HG03025 (cell line): ENCODE measurements at regions not wholly inside any gene's neighbourhood (a gene's known extent, or its start where the extent isn't known, plus 50 kb on each side); places are given as distances from the start of the nearest gene placed in this dataset.
"Not testable (repeated sequence)": the region's sequence is repeated elsewhere in the genome, so short reads cannot be mapped to it uniquely, and the experiment has no call there.

ENCODE experiments used
- ATAC-seq: cut with Tn5 transposase; IDR thresholded peaks from one replicate; pipeline ENCODE4 v1.9.1; 2021; ENCODE audit warnings: mild to moderate bottlenecking, moderate library complexity; ENCODE audit not compliant: unreplicated experiment, low FRiP score

- ATAC-seq: no peak
These were observed 1744.4 kb upstream of the ADGRL3 start for GRCh38 chr4:59455751-59456150.

GRCh38 chr4:59457576-59457975 lies 1742.5 kb upstream of the ADGRL3 start:
- ATAC-seq: no peak

GRCh38 chr4:59484944-59485343 lies 1715.2 kb upstream of the ADGRL3 start:
- ATAC-seq: no peak

- ATAC-seq: no peak
These were observed 1700.0 kb upstream of the ADGRL3 start for GRCh38 chr4:59500103-59500502.

- no peak for ATAC-seq
These were observed 1696.4 kb upstream of the ADGRL3 start for GRCh38 chr4:59503731-59504130.

- not testable (repeated sequence) for ATAC-seq
These were observed 1688.3 kb upstream of the ADGRL3 start for GRCh38 chr4:59511809-59512208.

GRCh38 chr4:59517007-59517406 lies 1683.1 kb upstream of the ADGRL3 start:
- no peak for ATAC-seq

GRCh38 chr4:59518005-59518823 lies 1681.9 kb upstream of the ADGRL3 start:
- no peak for ATAC-seq

- ATAC-seq: no peak
These were observed 1674.2 kb upstream of the ADGRL3 start for GRCh38 chr4:59525885-59526284.

- no peak for ATAC-seq
These were observed 1664.6 kb upstream of the ADGRL3 start for GRCh38 chr4:59535541-59535940.

- ATAC-seq: no peak
These were observed 1663.7 kb upstream of the ADGRL3 start for GRCh38 chr4:59536428-59536827.

GRCh38 chr4:59537246-59537886 lies 1662.8 kb upstream of the ADGRL3 start:
- ATAC-seq: no peak

GRCh38 chr4:59539401-59539800 lies 1660.7 kb upstream of the ADGRL3 start:
- no peak for ATAC-seq

- ATAC-seq: no peak
These were observed 1659.8 kb upstream of the ADGRL3 start for GRCh38 chr4:59540311-59540710.

- ATAC-seq: no peak
These were observed 1646.9 kb upstream of the ADGRL3 start for GRCh38 chr4:59553063-59553720.

- peak; percentile 72 for ATAC-seq
These were observed 1646.4 kb upstream of the ADGRL3 start for GRCh38 chr4:59553721-59554091.

- ATAC-seq: not testable (repeated sequence)
These were observed 1643.9 kb upstream of the ADGRL3 start for GRCh38 chr4:59556191-59556590.

GRCh38 chr4:59560141-59560648 lies 1639.9 kb upstream of the ADGRL3 start:
- ATAC-seq: not testable (repeated sequence)

GRCh38 chr4:59565836-59566235 lies 1634.3 kb upstream of the ADGRL3 start:
- ATAC-seq: no peak

GRCh38 chr4:59570860-59571476 lies 1629.2 kb upstream of the ADGRL3 start:
- ATAC-seq: peak; percentile 87
